T-cell (primary cell): ENCODE measurements at regions not wholly inside any gene's neighbourhood (a gene's known extent, or its start where the extent isn't known, plus 50 kb on each side); places are given as distances from the start of the nearest gene placed in this dataset.

Experiments used
- ATAC-seq, 4 experiments: fragments of 200-7000 bp in 3 of 4; fragments of 150-1000 bp in 1 of 4; cut with Tn5 transposase; replicated peaks in 1 of 4; 1 replicate in 3 of 4; 2 replicates in 1 of 4; pipeline ENCODE4 v1.10.0; 2021; ENCODE audit warnings: moderate library complexity in 3 of 4, mild to moderate bottlenecking in 2 of 4, moderate number of reproducible peaks in 1 of 4
- CTCF ChIA-PET, 2 donors: fragments of 300-600 bp; sonication (Branson Sonifier 250); formaldehyde crosslinking; loops; one replicate each; lab custom pipeline; 2022; ENCODE audit warnings: antibody characterized with exemption in 2 of 2; lab: Charles Lee
- POLR2A ChIA-PET, 2 donors: fragments of 300-600 bp; sonication (Branson Sonifier 250); formaldehyde crosslinking; loops; one replicate each; lab custom pipeline; 2022; ENCODE audit warnings: antibody characterized with exemption in 2 of 2; lab: Charles Lee
- DNase-seq, 35 experiments: peaks; one replicate each; pipeline versions ENCODE4 v3.0.0 to v3.0.0-alpha.2; 2013 to 2023
- H3K27ac ChIP-seq: one replicate; pipeline ENCODE4 v1.5.1; 2013; ENCODE audit warnings: low read length
- H3K27me3 ChIP-seq, 2 experiments: replicated peaks in 1 of 2; 1 replicate in 1 of 2; 2 replicates in 1 of 2; pipeline versions ENCODE4 v1.6.1 to v1.7.0; 2013; ENCODE audit warnings: low read length in 1 of 2, mixed read lengths in 1 of 2; ENCODE audit not compliant: control insufficient read depth in 2 of 2, insufficient read depth in 2 of 2; ENCODE audit errors: extremely low read depth in 1 of 2
- H3K36me3 ChIP-seq, 2 donors: 1 replicate in 1 of 2; 2 replicates in 1 of 2; pipeline versions ENCODE4 v1.6.1 to v1.7.0; 2013; ENCODE audit warnings: low read length in 1 of 2; ENCODE audit not compliant: control insufficient read depth in 2 of 2, insufficient read depth in 1 of 2; ENCODE audit errors: extremely low read depth in 1 of 2
- H3K4me1 ChIP-seq, 2 experiments: 1 replicate in 1 of 2; 2 replicates in 1 of 2; pipeline versions ENCODE4 v1.6.1 to v1.7.0; 2013; ENCODE audit warnings: low read length in 2 of 2, mixed read lengths in 1 of 2; ENCODE audit not compliant: insufficient read depth in 2 of 2, control insufficient read depth in 1 of 2; ENCODE audit errors: extremely low read depth in 1 of 2
- H3K4me3 ChIP-seq, 2 donors: 1 replicate in 1 of 2; 2 replicates in 1 of 2; pipeline versions ENCODE4 v1.5.1 to v1.7.0; 2013; ENCODE audit warnings: mild to moderate bottlenecking in 2 of 2, low read length in 1 of 2, moderate library complexity in 1 of 2; ENCODE audit not compliant: control insufficient read depth in 1 of 2; ENCODE audit errors: extremely low read depth in 1 of 2
- H3K9me3 ChIP-seq: 2 replicates; pipeline ENCODE4 v1.7.0; 2013
- H3K27ac Mint-ChIP-seq, 2 donors: one replicate each; pipeline ENCODE4 v1.8.0; 2020 to 2021; ENCODE audit warnings: mild to moderate bottlenecking in 2 of 2, mixed read lengths in 2 of 2
- H3K27me3 Mint-ChIP-seq, 2 donors: one replicate each; pipeline ENCODE4 v1.8.0; 2021 to 2022; ENCODE audit warnings: mixed read lengths in 2 of 2
- H3K36me3 Mint-ChIP-seq: one replicate; pipeline ENCODE4 v1.8.0; 2021; ENCODE audit warnings: mixed read lengths
- H3K4me1 Mint-ChIP-seq, 3 donors: one replicate each; pipeline ENCODE4 v1.8.0; 2020 to 2022; ENCODE audit warnings: mixed read lengths in 3 of 3, mild to moderate bottlenecking in 1 of 3
- H3K4me3 Mint-ChIP-seq, 3 donors: one replicate each; pipeline ENCODE4 v1.8.0; 2020 to 2022; ENCODE audit warnings: mild to moderate bottlenecking in 3 of 3, mixed read lengths in 3 of 3, moderate library complexity in 3 of 3
- H3K9me3 Mint-ChIP-seq, 3 donors: one replicate each; pipeline ENCODE4 v1.8.0; 2020 to 2022; ENCODE audit warnings: mixed read lengths in 3 of 3
- WGBS: methylation state at CpG from one replicate; pipeline ENCODE4 v1.1.5; 2013; ENCODE audit warnings: missing lambda C conversion rate; ENCODE audit not compliant: insufficient coverage; 5-methylcytosine and 5-hydroxymethylcytosine counted together

DNA sequence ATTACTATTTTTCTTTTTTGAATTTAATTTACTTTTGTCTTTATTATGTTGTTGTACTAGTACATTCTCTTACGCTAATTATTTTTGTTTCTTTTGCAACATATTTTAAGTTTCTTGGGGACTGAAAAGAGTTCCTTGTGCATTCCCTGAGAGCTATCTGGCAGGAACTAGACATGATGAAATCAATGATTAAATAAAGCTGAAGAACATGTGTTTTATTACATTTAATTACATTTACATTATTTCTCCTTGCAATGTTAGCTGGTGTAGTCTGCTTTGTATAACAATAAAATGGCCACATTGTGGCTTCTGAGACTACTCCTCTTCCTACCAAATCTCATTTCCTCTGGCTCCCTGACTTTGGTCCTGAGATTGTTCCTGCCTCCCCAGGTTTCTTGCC, 244.9 kb downstream of the NDFIP2 start:
- H3K27me3 ChIP-seq = no peaks in the 10 kb centered on the region
- DNase-seq (no peak), ATAC-seq (no peak)
- H3K36me3 ChIP-seq = no peaks in the 10 kb centered on the region
- H3K9me3 Mint-ChIP-seq = peaks cover 0 to 11% (median 0%) of the 10 kb centered on the region in 3 donors
- H3K9me3 ChIP-seq = no peaks in the 10 kb centered on the region
- no peaks in the 10 kb centered on the region for H3K27me3 Mint-ChIP-seq
- H3K36me3 Mint-ChIP-seq = no peaks in the 10 kb centered on the region
- H3K4me1 ChIP-seq = no peaks in the 10 kb centered on the region
- no peak overlapping the region for H3K4me3 ChIP-seq
- no peak overlapping the region for H3K27ac ChIP-seq
- no peak overlapping the region for H3K27ac Mint-ChIP-seq
- no peak overlapping the region for H3K4me3 Mint-ChIP-seq
- POLR2A ChIA-PET = no interaction called here
- CTCF ChIA-PET = no interaction called here
- no peaks in the 10 kb centered on the region for H3K4me1 Mint-ChIP-seq
- no CpG with 5 or more reads among the region's 1 CpG for WGBS

DNA sequence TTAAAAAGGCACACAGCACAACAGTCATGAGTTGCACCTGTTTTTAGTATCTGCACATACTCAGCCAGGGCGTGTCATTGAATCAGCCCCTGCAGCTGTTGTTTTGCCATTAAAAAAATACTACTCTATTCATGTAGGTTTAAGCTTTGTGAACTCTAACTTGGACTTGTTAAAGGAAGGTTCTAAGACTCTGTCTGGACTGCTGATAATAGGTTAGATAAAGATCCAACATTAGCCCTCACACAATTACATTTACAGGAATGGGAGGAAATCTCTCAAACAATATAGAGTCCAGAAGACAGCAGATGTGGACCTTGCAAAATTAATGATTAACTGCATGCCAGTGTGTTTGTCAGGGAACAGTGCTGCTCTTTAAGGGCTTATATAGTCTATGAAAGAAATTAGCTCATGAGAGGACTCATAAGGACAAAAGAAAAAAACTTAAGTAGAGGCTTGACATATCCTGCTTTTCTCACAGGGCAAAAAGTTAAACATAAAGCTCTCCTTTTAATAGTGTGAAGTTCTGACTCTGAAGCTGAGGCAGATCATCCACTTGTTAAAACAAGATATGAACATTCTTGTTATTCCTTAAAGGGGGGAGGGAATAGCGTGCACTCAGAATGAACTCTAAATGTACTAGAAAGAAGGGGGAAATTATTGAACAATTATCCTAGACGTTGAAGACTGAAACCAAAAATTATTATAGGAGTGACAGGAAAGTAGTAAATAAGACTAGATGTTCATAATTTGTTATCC, 243.6 kb downstream of the NDFIP2 start:
- ATAC-seq = no peak
- no peaks in the 10 kb centered on the region for H3K4me1 Mint-ChIP-seq
- POLR2A ChIA-PET = no interaction called here

DNA sequence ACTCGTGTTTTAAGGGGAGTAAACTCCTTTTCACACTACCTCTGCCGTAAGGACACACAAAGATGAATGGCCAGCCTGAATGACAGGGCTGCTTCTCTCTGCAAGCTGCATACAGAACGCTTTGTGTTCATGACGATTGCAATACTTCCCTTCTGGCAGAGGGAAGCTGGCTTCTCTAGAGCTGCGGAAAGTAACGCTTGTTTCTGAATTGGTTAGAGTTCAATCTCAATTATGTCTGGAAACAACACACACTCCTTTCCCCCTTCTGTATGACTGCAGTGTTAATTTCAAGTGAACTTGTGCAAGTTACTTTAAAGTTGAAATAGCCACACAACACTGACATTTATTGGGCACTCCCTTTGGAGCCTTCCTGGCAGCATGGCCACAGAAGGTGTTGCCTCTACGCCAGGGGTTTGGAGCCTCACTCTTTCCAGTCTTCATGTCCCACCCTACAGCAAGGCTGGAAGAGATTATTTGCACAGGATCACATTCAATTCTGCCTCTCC, 242.6 kb downstream of the NDFIP2 start:
- no peaks in the 10 kb centered on the region for H3K4me1 ChIP-seq
- no peak overlapping the region for H3K4me3 Mint-ChIP-seq
- WGBS = no CpG with 5 or more reads among the region's 7 CpGs
- ChIA-PET POLR2A (no interaction called here), CTCF (no interaction called here)
- no peak overlapping the region for H3K27ac Mint-ChIP-seq
- no peaks in the 10 kb centered on the region for H3K27me3 ChIP-seq
- H3K36me3 ChIP-seq = no peaks in the 10 kb centered on the region
- ATAC-seq (no peak), DNase-seq (no peak)
- no peaks in the 10 kb centered on the region for H3K36me3 Mint-ChIP-seq
- no peak overlapping the region for H3K27ac ChIP-seq
- no peaks in the 10 kb centered on the region for H3K9me3 ChIP-seq
- no peak overlapping the region for H3K4me3 ChIP-seq
- no peaks in the 10 kb centered on the region for H3K27me3 Mint-ChIP-seq
- peaks cover 2 to 3% (median 2%) of the 10 kb centered on the region in 3 donors for H3K9me3 Mint-ChIP-seq
- H3K4me1 Mint-ChIP-seq = no peaks in the 10 kb centered on the region

More for the DNA sequence above, 243.6 kb downstream of the NDFIP2 start:
- Mint-ChIP-seq H3K27ac (no peak overlapping the region), H3K27me3 (no peaks in the 10 kb centered on the region), H3K9me3 (peaks cover 0 to 6% (median 0%) of the 10 kb centered on the region in 3 donors), H3K4me3 (no peak overlapping the region), H3K36me3 (no peaks in the 10 kb centered on the region)
- no peak for DNase-seq
- no CpG with 5 or more reads among the region's 3 CpGs for WGBS
- Histone ChIP-seq H3K36me3 (no peaks in the 10 kb centered on the region), H3K9me3 (no peaks in the 10 kb centered on the region), H3K4me1 (no peaks in the 10 kb centered on the region), H3K27me3 (no peaks in the 10 kb centered on the region), H3K27ac (no peak overlapping the region), H3K4me3 (no peak overlapping the region)
- CTCF ChIA-PET = no interaction called here

- ChIA-PET POLR2A (no interaction called here), CTCF (no interaction called here)
- H3K4me1 ChIP-seq = no peaks in the 10 kb centered on the region
- no peaks in the 10 kb centered on the region for H3K36me3 ChIP-seq
- WGBS = no CpG with 5 or more reads among the region's 1 CpG
- Mint-ChIP-seq H3K4me3 (no peak overlapping the region), H3K27ac (no peak overlapping the region), H3K36me3 (no peaks in the 10 kb centered on the region), H3K9me3 (peaks cover 5 to 8% (median 6%) of the 10 kb centered on the region in 3 donors), H3K27me3 (no peaks in the 10 kb centered on the region), H3K4me1 (no peaks in the 10 kb centered on the region)
- no peak overlapping the region for H3K27ac ChIP-seq
- no peak overlapping the region for H3K4me3 ChIP-seq
- DNase-seq (no peak), ATAC-seq (no peak)
- no peaks in the 10 kb centered on the region for H3K9me3 ChIP-seq
- H3K27me3 ChIP-seq = no peaks in the 10 kb centered on the region
Measured at GRCh38 chr13:79722885-79723445, 242.0 kb downstream of the NDFIP2 start.

- H3K4me1 ChIP-seq = no peaks in the 10 kb centered on the region
- H3K4me3 ChIP-seq = no peak overlapping the region
- no peaks in the 10 kb centered on the region for H3K9me3 ChIP-seq
- CTCF ChIA-PET = no interaction called here
- H3K27ac Mint-ChIP-seq = no peak overlapping the region
- H3K4me3 Mint-ChIP-seq = no peak overlapping the region
- POLR2A ChIA-PET = no interaction called here
- peaks cover 2 to 5% of the 10 kb centered on the region in 2 donors for H3K27me3 Mint-ChIP-seq
- H3K4me1 Mint-ChIP-seq = no peaks in the 10 kb centered on the region
- H3K9me3 Mint-ChIP-seq = peaks cover 6 to 12% (median 9%) of the 10 kb centered on the region in 3 donors
- no peaks in the 10 kb centered on the region for H3K36me3 Mint-ChIP-seq
- ATAC-seq (no peak), DNase-seq (no peak)
- no peak overlapping the region for H3K27ac ChIP-seq
- WGBS = no CpG with 5 or more reads among the region's 3 CpGs
- no peaks in the 10 kb centered on the region for H3K36me3 ChIP-seq
- no peaks in the 10 kb centered on the region for H3K27me3 ChIP-seq
Measured at GRCh38 chr13:79716191-79716590, 235.2 kb downstream of the NDFIP2 start.

DNA sequence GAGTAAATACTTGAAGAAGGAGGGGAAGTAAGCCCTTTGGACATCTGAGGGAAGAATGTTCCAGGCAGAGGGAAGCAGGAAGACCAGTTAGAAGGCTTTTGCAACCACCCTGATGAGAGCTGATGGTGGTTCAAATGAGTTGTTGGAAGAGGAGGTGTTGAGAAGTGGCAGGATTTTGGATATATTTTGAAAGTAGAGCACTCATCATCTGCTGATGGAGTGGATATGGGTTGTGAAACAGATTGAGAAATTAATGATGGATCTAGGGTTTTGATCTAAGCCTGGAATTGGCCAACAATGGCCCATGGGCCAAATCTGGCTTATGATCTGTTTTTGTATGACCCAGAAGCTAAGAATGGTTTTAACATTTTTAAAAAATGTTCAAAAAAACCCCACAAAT, 230.7 kb downstream of the NDFIP2 start:
- Mint-ChIP-seq H3K36me3 (no peaks in the 10 kb centered on the region), H3K27ac (no peak overlapping the region), H3K27me3 (peaks cover 4 to 6% of the 10 kb centered on the region in 2 donors), H3K4me1 (no peaks in the 10 kb centered on the region), H3K9me3 (peaks cover 0 to 4% (median 4%) of the 10 kb centered on the region in 3 donors), H3K4me3 (no peak overlapping the region)
- ChIA-PET CTCF (no interaction called here), POLR2A (no interaction called here)
- H3K4me3 ChIP-seq = no peak overlapping the region
- H3K27ac ChIP-seq = no peak overlapping the region
- no peak for ATAC-seq
- H3K27me3 ChIP-seq = no peaks in the 10 kb centered on the region
- no peaks in the 10 kb centered on the region for H3K4me1 ChIP-seq
- no peak for DNase-seq
- H3K9me3 ChIP-seq = no peaks in the 10 kb centered on the region
- H3K36me3 ChIP-seq = no peaks in the 10 kb centered on the region
